ENCODE measurements at regions not wholly inside any gene's neighbourhood (a gene's known extent, or its start where the extent isn't known, plus 50 kb on each side); places are given as distances from the start of the nearest gene placed in this dataset.

DNA sequence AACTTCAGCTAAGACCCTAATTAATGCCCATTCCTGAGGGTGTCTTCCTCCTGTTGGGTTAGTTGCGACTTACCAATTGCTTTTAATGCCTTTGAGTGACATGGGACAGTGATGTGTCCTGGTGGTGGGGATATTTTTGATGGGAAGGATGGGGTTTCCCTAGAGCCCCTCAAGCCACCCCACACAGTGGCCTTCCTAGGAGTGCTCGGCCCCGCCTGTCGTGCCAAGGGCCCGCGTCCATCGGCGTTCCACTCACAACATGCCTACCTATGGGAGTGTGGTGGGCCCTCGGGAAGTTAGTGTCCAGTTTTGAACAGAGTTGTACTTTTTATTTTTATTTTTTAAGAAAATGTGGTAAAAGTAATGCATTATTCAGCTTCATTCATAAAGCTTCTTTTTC, 50.1 kb upstream of the TSPAN2 start:
- no peak for DNase-seq (ENCODE audit: extremely low read depth, low read depth)
- TF ChIP-seq, protein P1, sequence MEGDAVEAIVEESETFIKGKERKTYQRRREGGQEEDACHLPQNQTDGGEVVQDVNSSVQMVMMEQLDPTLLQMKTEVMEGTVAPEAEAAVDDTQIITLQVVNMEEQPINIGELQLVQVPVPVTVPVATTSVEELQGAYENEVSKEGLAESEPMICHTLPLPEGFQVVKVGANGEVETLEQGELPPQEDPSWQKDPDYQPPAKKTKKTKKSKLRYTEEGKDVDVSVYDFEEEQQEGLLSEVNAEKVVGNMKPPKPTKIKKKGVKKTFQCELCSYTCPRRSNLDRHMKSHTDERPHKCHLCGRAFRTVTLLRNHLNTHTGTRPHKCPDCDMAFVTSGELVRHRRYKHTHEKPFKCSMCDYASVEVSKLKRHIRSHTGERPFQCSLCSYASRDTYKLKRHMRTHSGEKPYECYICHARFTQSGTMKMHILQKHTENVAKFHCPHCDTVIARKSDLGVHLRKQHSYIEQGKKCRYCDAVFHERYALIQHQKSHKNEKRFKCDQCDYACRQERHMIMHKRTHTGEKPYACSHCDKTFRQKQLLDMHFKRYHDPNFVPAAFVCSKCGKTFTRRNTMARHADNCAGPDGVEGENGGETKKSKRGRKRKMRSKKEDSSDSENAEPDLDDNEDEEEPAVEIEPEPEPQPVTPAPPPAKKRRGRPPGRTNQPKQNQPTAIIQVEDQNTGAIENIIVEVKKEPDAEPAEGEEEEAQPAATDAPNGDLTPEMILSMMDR (IDR thresholded peaks at IDR 0.05; ENCODE audit: low read depth, low read length, missing control alignments) = no peak
- no peak overlapping the region for H3K4me3 ChIP-seq (replicated peaks; ENCODE audit: low read depth, low read length)

Data from HFF-Myc (cell line).